COLO829 (cell line): ENCODE measurements at regions not wholly inside any gene's neighbourhood (a gene's known extent, or its start where the extent isn't known, plus 50 kb on each side); places are given as distances from the start of the nearest gene placed in this dataset.

Experiments used
- DNase-seq: peaks from one replicate; pipeline ENCODE4 v3.0.0; 2012; ENCODE audit warnings: low spot score

DNA sequence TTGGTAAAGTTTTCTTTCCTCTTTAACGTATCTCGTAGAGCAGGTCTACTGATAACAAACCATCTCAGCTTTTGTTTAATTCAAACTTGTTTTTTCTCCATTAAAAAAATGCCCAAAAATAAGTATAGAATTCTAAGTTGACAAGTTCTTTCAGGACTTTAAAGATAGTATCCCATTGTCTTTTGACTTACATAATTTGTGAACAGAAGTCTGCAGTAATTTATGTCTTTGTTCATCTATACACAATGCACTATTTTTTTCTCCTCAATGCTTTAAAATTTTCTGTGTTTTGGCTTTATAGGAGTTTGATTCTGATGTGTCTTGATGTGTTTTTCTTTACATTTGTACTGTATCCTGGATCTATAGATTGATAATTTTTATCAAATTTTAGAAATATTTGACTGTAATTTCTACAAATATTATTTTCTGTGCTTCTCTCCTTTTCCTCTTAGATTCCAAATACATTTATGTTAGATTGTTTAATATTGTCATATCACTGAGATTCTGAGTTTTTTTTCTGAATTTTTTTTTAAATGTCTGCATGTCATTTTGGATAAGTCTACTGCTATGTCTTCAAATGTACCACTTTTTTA lies 143.3 kb downstream of the FTCDNL1 start:
- no peak for DNase-seq

DNA sequence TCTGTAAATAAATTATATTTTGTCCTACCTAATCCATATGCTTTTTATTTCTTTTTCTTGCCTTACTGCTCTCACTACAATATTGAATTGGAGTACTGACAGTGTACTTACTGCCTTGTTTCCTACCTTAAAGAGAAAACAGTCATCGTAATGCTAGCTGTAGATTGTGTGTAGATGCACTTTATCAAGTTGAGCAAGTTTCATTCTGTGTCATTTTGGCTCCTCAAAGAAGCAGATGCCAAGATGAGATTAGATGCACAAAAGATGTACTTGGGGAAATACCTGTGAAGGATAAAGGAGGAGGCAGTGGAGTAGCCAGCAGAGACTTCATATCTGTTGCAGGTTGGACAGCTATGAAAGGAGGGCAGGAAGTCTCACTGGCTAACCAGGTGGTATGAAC lies 145.5 kb downstream of the FTCDNL1 start:
- no peak for DNase-seq

DNA sequence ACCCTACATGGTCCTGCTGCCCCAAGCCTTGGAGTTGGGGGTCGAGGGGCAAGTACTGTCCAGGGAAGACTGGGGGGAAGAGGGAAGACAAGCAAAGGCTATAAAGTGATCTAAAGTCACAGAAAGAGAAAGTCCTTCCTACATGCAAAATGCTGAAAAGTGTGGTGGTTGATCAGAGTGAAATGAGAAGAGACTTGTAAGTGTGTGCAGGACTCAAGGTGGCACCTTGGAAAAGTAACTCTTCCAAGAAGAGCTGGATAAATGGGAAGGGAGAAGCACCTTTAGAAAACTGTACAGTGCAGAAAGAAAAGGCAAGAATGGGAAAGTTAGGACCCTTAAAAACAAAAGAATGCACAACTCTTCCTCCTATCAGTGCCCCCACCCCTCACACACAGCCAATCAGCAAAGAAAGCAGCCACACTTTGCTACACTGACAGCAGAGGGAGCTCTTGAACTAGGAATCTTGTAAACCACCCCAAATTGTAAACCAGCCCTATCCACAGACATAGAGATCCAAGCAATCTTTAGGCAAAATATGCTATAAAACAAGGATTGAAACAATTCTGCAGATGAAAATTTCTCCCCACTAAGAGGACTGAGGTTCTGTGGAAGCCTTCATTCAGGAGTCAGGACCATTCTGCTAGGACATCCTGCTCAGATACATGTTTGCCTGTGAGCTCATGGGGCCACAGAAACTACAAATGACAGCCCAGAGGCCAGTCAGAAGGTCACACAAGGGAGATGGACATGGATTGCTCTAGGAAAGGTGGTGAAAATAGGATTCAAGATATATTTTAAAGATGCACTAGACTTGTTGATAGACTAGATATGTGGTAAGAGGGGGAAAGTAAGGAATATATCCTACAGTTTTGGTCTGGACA lies 146.4 kb downstream of the FTCDNL1 start:
- peak; percentile 69 for DNase-seq

DNA sequence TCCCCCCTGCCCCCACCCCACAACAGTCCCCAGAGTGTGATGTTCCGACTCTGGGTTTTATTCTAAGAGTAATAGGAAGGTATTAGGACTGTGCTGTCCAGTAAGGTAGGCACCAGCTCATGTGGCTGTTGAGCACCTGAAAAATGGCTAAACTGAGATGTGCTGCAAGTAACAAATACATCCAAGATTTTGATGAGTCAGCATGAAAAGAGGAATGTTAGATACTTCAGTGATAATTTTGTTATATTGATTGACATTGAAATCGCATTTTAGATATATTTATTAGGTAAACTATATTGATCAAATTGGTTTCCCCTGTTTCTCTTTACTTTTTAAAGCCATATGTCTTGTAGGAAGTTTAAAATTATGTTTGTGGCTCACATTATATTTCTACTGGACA lies 147.8 kb downstream of the FTCDNL1 start:
- DNase-seq = no peak

DNA sequence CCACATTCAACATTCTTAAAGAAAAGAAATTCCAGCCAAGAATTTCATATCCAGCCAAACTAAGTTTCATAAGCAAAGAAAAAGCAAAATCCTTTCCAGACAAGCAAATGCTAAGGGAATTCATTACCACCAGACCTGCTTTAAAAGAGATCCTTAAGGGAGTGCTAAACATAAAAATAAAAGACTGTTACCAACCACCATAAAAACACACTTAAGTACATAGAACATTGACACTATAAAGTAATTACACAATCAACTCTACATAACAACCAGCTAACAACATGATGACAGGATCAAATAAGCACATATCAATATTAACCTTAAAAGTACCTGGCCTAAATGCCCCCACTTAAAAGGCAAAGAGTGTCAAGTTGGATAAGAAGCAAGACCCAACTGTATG lies 153.5 kb downstream of the FTCDNL1 start:
- DNase-seq = no peak

DNA sequence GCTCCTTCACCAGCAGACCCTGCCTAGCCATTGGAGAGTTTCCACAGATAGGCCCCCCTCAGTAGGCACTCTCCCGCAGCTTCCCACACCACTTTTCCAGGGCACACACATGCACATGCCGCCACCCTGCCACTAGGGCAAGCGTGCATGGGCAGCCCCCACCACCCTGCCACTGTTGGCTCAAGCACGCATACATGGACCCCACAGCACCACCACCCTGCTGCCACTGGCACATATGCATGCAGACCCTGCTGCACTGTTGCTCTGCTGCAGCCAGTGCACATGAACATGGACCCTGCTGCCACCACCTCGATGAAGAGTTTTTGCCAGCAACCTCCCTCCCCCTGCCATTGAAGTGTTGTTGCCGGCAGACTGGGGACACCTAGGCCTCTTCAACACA lies 154.9 kb downstream of the FTCDNL1 start:
- DNase-seq = no peak

DNA sequence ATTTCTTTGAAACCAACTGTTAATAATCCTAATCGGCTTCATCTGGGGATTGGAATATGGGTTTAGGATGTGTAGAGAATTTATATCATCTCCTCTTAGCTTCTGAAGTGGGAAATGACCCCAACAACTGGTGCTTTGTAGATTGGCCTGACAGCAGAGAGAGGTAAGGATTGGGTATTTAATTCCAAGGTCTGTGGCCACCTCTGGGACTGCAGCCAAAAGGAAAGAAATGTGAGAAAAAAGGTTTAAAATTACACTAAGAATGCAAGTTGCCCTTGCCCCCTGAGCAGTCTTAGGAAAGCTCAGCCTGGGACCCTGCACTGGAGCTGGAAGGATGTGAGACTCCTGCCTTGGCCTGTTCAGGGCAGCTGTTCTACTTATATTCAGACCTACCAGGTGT lies 157.1 kb downstream of the FTCDNL1 start:
- DNase-seq = no peak

DNA sequence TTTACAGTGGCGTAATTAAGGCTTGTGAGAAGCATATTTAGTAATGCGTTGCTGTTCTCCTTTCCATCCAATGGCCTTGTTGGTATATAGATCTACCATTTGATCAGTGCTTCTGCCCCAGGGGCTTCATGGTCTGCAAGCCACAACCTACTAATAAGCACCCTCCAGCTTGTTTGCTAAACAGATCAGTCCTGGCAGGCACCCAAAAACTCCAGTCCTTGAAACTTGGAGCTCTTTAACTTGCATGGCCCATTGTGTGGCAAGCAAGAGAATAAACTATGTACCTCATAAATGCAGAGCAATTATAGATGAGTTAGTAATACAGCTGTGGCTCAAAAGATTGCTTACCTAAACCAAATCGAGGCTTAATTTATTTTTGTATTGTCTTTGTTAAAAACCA lies 158.5 kb downstream of the FTCDNL1 start:
- DNase-seq = no peak

DNA sequence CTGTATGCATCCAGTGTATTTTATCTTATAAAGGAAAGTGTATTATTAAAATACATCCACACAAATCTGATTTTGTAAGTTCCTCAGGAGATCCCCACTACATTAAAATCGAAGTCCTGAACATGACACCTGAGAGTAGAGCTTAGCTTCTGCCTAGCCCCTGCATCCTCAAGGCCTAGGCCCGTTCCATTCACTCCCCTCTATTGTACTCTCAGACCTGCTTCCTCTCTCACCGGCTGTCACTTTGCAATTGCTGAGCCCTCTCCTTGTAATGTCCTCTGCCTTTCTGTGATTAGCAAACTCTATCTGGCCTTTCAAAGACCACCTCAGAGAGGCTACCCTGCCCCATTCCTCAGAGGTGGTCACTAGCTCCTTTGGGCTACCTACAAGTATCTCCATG lies 160.8 kb downstream of the FTCDNL1 start:
- no peak for DNase-seq

DNA sequence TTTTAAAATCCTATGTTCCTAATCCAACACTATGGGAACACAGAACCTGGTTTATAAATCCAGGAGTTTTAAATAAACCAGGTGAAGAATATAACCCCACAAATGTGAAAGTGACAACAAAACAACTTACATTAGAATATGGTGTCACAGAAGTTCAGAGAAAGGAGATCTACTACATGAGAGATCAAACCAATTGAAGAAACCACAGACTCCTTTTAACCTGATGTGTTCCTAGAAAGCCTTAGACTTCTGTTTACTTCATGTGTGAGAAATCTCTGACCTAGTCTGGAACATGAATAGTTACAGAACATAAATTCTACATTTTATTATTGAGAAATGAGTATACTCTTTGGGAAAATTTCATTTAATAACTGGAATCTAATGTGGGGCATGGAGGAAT lies 165.3 kb downstream of the FTCDNL1 start:
- DNase-seq = no peak

DNA sequence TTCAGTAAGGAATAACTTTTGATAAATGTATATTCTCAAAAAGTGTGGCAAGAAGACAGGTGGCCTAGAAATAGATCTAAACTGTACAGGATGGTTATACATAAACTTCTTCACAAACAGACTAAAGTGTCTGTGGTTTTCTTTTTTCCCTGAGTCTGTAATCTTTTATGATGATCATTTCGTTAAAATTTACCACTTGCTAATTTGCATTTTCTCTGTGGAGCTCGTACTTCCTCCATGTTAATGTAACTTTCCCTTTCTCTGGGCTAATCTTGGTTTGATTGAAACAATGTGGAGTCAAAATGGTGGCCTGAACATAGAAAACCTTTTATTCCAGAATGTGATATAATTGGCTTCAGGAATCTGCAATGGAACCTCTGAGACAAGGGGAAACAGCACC lies 166.2 kb downstream of the FTCDNL1 start:
- DNase-seq = no peak

DNA sequence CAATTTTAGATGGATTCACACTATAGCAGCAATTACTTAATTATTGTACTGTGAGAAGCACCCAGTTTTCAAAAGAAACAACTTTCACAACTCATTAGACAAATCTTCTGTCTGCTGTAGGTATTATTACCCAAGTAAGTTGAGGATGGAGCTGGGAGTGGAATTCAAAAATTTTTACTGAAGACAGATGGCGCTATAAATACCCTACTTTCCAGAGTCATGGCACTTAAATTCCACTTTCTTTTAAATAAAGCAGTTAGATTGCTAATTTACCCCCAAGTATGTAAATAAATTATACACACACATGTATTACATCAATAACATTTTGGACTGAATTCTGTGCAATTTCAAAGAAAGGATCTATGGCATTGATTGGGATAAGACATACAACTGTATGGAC lies 166.8 kb downstream of the FTCDNL1 start:
- no peak for DNase-seq

DNA sequence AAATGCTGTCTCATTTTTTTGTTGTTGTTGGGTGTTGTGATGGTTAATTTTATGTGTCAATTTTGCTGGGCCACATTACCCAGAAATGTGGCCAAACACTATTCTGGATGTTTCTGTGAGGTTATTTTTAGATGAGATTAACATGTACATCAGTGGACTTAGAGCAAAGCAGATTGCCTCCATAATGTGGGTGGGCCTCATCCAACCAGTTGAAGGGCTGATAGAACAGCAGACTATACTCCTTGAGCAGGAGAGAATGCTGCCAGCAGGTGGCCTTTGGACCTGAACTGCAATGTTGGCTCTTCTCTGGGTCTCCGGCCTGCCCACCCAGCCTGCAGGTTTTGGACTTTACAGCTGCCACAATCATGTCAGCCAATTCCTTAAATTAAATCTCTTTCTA lies 169.0 kb downstream of the FTCDNL1 start:
- DNase-seq = no peak

DNA sequence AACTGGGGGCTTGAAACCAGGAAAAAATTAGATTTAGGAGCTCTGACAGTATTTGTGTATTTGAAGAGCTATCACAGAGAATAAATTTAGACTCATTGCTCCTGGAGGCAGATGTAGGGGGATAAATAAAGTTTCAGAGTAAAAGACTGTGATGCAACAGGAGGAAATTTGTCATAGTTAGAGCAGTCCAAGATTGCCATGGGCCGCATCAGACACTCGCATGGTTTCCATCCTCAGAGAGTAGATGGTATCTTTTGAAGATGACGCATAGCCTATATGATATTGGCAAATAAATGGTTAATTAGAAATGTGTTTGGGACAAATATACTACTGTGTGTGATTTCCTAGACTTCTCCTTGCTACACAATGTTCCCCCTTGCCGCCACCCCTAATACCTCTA lies 170.5 kb downstream of the FTCDNL1 start:
- no peak for DNase-seq

DNA sequence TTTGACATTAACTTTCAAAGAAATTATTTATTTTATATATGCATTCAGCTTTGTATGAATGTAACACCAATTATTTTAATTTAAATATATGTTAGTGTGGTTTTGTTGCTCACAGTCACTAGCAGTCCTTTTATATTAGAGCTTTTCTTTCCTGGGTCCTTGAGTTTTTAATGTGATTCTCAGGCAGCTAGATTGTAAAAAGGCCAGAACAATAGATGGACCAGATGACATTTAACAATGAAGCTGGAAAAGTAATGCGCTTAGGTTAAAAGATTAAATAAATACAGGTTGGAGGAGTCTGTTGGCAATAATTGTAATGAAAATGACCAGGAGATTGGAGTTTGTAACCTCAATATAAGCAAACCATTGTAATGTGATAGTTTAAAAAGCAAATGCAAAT lies 171.1 kb downstream of the FTCDNL1 start:
- DNase-seq = no peak

DNA sequence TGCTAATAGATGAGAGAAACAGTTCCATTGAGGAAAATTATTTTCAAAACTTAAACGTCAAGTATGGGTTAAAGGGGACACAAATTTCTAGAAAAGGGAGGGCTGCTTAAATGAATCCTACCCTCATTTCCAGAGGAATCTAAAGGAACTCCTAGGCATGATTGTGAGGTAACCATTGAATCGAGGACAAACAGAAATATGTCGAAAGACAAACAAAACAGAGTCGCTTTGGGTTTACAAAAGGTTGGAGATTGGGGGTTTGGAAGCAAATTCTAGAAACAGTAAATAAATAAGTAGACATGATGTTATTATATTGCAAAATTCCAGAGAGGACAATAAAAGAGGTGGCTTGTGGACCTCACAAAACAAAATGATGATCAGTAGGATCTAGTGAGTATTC lies 173.1 kb downstream of the FTCDNL1 start:
- no peak for DNase-seq

DNA sequence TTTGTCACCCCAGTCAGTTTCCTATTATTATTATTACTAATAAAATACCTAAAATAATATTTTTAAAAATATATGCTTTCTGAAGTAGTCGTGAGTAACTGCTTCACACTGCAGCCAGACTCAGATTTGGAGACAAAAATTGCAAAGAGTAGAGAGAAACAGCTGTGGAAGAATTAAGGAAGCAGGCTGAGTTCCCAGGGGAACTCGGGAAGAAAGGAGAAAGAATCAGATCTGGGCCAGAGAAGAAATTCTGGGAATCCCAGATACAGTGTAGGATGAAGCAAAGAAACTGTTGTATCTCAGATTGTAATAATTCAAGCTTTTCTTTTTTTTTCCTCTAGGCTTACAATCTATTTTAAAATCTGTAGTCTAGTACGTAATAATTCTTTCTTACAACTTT lies 182.3 kb downstream of the FTCDNL1 start:
- no peak for DNase-seq

DNA sequence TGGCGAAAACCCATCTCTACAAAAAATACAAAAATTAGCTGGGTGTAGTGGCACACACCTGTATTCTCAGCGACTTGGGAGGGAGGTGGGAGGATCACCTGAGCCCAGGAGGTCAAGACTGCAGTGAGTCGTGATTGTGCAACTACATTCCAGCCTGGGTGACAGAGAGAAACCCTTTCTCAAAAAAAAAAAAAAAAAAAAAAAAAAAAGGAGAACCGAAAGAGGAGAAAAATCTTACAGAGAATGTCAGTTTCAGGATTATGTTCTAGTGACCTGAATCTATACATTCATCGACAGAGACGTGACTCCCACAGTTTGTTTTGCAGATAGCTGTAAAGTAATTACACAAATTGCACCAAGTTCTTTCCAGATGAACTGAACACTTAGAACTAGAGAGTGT lies 187.8 kb downstream of the FTCDNL1 start:
- no peak for DNase-seq

DNA sequence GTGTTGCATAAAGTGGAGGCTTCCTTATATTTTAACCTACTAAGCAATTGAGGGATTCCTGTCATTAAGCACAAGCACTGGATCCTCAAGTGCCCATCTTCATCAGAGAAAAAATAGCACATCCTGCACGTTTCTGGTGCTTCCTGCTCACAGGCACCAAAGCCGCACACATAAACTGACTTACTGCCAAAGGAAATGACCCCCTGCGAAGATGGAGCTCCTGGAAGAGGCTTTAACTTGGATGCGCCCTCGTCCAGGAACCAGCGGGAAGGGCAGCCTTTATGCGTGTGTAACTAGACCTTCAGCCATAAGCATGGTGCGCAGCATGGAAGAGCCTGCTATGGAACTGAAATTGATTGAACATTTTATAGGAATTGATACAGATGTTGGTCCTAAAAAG lies 188.7 kb downstream of the FTCDNL1 start:
- no peak for DNase-seq

DNA sequence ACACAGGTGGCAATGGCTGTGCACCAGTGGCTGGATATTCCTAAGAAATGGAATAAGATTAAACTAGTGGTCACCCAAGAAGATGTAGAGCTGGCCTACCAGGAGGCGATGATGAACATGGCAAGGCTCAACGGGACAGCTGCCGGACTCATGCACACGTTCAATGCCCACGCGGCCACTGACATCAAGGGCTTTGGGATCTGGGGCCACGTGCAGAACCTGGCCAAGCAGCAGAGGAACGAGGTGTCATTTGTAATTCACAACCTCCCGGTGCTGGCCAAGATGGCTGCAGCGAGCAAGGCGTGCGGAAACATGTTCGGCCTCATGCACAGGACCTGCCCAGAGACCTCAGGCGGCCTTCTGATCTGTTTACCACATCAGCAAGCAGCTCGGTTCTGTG lies 190.8 kb downstream of the FTCDNL1 start:
- DNase-seq = no peak

DNA sequence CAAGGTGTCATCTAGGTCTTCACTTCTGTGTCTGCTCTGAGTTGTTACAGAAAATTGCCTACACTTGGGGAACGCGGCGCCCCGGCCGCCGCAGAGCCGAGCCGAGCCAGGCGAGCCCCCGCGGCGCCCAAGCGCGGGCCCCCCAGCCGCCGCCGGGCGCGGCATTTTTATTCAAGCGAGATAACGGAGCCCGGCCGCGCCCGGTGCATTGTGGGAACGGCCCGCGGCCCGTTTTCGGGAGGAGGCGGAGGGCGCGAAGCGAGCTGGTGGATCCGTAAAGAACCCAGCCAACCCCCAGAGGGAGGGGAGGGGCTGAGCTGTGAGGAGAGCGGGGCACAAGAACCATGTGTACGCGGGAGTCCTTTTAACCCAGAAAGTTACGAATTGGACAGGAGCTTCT lies 191.8 kb downstream of the FTCDNL1 start:
- no peak for DNase-seq

DNA sequence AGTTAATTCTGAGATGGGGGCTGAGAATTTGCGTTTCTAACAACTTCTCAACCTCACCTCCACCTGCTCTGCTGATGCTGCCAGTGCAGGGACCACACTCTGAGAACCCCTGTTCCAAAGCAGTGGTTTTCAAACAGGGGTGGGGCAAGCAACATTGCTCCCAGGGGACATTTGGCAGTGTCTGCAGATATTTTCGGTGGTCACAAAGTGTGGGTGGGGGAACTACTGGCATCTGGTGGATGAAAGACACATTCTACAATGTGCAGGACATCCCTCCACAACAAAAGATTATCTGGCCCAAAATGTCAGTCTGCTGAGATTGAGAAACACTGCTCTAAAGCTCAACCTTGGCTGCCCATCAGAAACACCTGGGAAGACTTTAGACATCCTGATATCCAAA lies 188.7 kb upstream of the SATB2 start:
- DNase-seq = no peak

DNA sequence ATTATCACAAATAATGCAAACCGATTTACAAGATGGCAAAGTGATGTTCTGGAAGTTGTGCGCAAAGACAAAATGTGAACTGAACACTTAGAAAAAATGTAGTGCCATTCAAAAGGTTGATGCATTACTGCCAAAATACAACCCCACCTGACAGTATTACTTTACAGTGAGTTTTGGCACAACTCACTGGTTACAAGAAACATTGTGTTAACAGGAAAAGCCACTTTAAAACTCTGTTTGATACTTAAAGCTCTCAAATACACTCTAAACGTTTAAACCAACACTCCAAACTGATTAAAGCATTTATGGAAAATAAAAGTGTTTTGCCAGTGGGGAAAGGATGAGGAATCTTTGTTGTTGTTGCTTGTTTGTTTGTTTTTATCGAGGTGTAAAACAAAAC lies 173.4 kb upstream of the SATB2 start:
- no peak for DNase-seq

DNA sequence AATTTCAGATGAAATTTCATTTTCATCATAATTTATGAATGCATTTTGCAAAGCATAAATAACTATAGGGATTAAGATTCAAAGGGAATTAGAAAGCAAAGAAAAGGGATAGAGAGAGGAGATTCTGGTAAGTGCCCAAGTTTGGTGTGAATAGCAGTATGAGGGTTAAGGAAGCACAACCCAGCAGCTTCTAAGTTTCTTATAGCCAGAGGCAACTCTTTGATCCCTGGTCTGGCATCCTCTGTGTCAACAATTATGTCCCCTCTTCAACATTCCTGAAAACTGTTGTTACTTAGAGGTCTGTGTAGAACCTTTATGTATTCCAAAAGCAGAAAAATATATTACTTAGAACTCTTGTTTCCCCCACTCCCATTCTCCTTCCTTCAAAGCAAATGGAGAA lies 171.6 kb upstream of the SATB2 start:
- peak; percentile 23 for DNase-seq
